ENCODE measurements at regions not wholly inside any gene's neighbourhood (a gene's known extent, or its start where the extent isn't known, plus 50 kb on each side); places are given as distances from the start of the nearest gene placed in this dataset.

GRCh38 chr1:230577537-230577936 lies 64.7 kb upstream of the COG2 start:
- no peak overlapping the region for H3K4me3 ChIP-seq (ENCODE audit: control insufficient read depth, low read depth, low read length)
- no peak for TF ChIP-seq CTCF (IDR thresholded peaks at IDR 0.05; ENCODE audit: control insufficient read depth, insufficient read depth, low read depth, low read length, missing control alignments)
- DNase-seq (ENCODE audit: low read depth) = no peak

- TF ChIP-seq CTCF (IDR thresholded peaks at IDR 0.05; ENCODE audit: control insufficient read depth, insufficient read depth, low read depth, low read length, missing control alignments) = no peak
- H3K4me3 ChIP-seq (ENCODE audit: control insufficient read depth, low read depth, low read length) = no peak overlapping the region
- DNase-seq (ENCODE audit: low read depth) = no peak
Observed at GRCh38 chr1:230575886-230576500, 66.3 kb upstream of the COG2 start.

GRCh38 chr1:230574502-230574901 lies 67.8 kb upstream of the COG2 start:
- no peak for DNase-seq (ENCODE audit: low read depth)
- no peak overlapping the region for H3K4me3 ChIP-seq (ENCODE audit: control insufficient read depth, low read depth, low read length)
- TF ChIP-seq CTCF (IDR thresholded peaks at IDR 0.05; ENCODE audit: control insufficient read depth, insufficient read depth, low read depth, low read length, missing control alignments) = no peak

- DNase-seq (ENCODE audit: low read depth) = no peak
- H3K4me3 ChIP-seq (ENCODE audit: control insufficient read depth, low read depth, low read length) = no peak overlapping the region
- no peak for TF ChIP-seq CTCF (IDR thresholded peaks at IDR 0.05; ENCODE audit: control insufficient read depth, insufficient read depth, low read depth, low read length, missing control alignments)
Observed at GRCh38 chr1:230573658-230574057, 68.6 kb upstream of the COG2 start.

GRCh38 chr1:230572121-230573105 lies 69.9 kb upstream of the COG2 start:
- no peak for DNase-seq (ENCODE audit: low read depth)
- no peak for TF ChIP-seq CTCF (IDR thresholded peaks at IDR 0.05; ENCODE audit: control insufficient read depth, insufficient read depth, low read depth, low read length, missing control alignments)
- no peak overlapping the region for H3K4me3 ChIP-seq (ENCODE audit: control insufficient read depth, low read depth, low read length)

GRCh38 chr1:230570724-230571360 lies 71.4 kb upstream of the COG2 start:
- no peak for TF ChIP-seq CTCF (IDR thresholded peaks at IDR 0.05; ENCODE audit: control insufficient read depth, insufficient read depth, low read depth, low read length, missing control alignments)
- no peak overlapping the region for H3K4me3 ChIP-seq (ENCODE audit: control insufficient read depth, low read depth, low read length)
- DNase-seq (ENCODE audit: low read depth) = no peak
